ENCODE measurements at regions not wholly inside any gene's neighbourhood (a gene's known extent, or its start where the extent isn't known, plus 50 kb on each side); places are given as distances from the start of the nearest gene placed in this dataset.

GRCh38 chr7:46811529-46811928 is 770.4 kb downstream of the TNS3 start:
- DNase-seq (ENCODE audit: low spot score) = peak; percentile 77

DNA sequence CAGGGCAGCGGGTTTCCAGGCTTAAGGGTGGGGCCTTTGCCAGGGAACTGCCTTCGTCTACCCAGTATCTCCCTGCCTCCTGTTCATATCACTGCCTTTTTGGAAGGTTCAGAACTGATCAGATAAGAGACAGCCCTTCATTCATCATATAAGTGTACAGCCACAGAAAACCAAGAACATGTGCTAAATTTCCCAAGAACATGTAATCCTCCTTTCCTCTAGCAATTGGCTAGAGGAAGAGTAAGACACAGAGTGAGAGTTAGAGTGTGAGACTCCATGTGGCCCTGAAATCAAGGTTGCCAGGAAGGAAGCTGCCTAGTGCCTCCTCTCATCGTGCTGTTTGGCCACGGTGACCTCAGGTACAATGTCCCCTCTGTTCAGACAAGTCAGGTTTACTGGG is 770.9 kb downstream of the TNS3 start:
- DNase-seq (ENCODE audit: low spot score) = no peak

DNA sequence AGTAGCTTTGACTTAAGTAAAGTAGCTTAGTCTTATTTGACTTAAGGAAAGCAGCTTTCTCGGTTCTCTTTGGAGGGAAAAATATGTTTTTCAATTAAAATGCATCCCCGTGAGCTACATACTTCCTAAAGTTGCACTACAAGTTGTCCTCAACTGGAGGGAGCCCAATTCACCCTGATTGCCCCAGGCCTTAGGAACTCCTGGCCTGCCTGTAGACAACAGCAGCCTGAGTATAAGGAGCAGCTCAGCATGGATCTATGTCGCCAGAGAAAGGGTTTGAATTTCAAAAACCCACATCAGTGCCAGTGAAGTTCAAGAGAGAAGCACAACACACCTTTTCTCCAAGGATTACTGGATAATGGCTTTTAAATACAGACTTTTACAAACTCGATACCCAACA is 772.0 kb downstream of the TNS3 start:
- no peak for DNase-seq (ENCODE audit: low spot score)

DNA sequence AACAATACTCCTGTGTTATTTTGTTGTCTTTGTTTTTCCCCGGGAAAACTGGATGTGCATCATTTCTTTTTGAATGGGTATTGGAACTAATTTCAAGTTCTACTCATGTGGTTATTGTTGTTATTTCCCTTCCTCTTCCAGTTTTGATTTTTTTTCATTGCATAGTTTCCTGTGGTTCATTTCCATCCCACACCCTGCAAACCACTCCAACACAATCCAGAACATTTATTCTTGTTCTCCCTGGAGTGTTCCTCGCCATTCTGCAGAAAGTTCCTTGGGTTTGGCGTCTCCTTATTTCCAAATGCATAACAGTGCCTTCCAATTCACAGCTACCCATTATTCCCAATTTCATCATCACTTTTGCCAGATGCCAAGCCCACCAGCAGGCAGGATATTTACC is 775.1 kb downstream of the TNS3 start:
- no peak for DNase-seq (ENCODE audit: low spot score)

DNA sequence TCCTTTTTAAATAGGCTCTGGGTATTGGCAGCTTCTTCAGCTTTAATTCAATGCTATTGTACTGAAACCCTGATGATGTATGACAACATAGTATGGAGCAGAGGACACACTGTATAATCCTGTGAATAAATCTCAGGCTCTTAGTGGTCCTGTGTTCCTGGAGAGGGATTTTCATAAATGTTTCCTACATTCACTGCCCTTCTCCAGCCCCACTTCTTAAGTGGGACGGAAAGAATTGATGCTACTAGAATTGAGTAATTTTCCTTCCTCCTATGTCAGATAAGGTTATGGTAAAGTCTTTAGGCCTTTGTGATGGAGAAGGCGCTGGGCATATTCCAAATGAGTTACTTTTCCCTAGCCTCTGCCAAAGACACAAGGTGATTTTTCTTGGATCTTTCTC is 779.4 kb downstream of the TNS3 start:
- DNase-seq (ENCODE audit: low spot score) = no peak

DNA sequence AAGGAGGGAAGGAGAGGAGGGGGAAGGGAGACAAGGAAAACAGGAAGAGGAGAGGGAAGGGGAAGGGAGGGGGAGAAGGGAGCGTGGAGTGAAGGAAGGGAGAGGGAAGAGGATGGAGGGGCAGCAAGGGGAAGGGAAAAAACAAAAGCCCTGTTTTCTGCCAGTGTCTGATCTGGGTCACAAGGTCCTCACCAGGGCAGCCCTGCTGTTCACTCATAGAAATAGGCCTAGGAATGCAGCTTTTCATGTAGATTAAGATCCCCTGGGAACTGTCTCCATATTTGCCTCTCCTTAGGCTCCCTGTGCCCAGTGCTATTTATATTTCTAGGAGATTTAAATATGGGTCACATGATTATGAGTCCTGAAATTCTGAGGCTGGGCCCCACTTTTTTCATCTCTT is 790.7 kb downstream of the TNS3 start:
- DNase-seq (ENCODE audit: low spot score) = no peak

- no peak for DNase-seq (ENCODE audit: low spot score)
Observed at GRCh38 chr7:46786995-46787394, 794.9 kb downstream of the TNS3 start.

GRCh38 chr7:46786221-46786954 is 795.5 kb downstream of the TNS3 start:
- DNase-seq (ENCODE audit: low spot score) = no peak

DNA sequence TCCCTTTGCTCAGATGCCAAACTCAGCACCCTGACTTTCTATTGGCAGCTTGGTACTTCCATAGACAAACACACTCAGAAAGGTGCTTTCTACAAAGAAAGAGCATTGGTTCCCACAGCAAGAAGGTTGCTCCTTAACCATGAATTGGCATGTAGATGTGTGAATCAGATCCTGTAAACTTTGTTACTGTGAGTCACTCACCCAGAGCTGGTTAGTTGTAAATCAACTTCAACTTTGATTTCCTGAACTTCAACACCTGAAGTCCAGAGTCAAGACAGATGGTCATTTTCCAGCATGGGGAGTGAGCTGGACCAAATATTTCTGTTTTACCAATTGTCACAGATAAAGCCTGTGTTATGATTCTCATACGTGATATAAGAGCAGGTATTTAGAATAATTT is 797.2 kb downstream of the TNS3 start:
- DNase-seq (ENCODE audit: low spot score) = no peak

DNA sequence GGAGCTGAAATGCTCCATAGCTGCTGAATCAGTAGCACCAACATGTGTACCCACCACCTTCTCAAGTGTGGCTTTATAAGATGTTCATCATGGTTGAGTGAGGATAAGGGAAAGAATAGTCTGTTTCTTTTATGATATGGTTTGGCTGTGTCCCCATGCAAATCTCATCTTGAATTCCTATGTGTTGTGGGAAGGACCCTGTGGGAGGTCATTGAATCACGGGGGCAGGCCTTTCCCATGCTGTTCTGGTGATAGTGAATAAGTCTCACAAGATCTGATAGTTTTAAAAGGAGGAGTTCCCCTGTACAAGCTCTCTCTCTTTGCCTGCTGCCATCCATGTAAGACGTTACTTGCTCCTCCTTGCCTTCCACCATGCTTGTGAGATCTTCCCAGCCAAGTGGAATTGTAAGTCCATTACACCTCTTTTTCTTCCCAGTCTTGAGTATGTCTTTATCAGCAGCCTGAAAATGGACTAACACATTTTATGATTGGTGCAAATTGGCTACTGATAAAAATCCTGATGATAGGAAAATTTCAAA is 799.9 kb downstream of the TNS3 start:
- no peak for DNase-seq (ENCODE audit: low spot score)

DNA sequence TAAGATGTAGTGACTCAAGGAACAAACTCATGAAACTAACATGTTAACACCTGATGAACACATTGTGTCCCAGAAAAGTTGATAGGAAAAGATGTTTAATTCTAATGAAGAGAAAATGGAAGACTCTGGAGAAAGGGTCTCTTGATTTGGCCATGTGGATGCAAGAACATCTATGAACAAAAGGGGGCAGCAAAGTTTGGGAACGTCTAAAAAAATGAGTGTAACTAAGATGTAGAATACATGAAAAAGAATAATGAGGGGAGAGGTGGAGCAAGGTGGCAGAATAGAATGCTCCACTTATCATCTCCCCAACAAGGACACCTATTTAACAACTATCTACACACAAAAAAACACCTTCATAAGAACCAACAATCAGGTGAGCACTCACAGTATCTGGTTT is 805.1 kb downstream of the TNS3 start:
- DNase-seq (ENCODE audit: low spot score) = peak; percentile 22

GRCh38 chr7:46775776-46776175 is 806.1 kb downstream of the TNS3 start:
- no peak for DNase-seq (ENCODE audit: low spot score)

GRCh38 chr7:46775020-46775419 is 806.9 kb downstream of the TNS3 start:
- no peak for DNase-seq (ENCODE audit: low spot score)

DNA sequence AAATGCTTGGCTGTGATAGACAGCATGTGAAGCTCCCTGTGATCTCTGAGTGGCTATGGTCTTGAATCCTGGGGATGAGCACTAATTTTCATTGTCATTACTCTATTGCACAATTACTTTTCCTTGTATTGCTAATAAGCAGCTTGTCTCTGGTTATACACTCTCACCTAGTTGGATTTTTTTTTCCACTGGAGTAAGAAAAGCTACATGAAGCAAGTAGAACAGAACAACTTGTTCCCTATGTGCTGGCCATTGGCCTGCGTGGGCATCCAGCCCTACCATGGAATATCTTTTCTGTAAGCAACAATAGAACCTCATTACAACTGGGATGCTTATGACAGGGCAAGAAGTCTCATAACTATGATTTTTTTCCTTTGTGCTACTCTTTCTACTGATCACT is 807.4 kb downstream of the TNS3 start:
- no peak for DNase-seq (ENCODE audit: low spot score)

GRCh38 chr7:46772776-46773175 is 809.1 kb downstream of the TNS3 start:
- DNase-seq (ENCODE audit: low spot score) = no peak

DNA sequence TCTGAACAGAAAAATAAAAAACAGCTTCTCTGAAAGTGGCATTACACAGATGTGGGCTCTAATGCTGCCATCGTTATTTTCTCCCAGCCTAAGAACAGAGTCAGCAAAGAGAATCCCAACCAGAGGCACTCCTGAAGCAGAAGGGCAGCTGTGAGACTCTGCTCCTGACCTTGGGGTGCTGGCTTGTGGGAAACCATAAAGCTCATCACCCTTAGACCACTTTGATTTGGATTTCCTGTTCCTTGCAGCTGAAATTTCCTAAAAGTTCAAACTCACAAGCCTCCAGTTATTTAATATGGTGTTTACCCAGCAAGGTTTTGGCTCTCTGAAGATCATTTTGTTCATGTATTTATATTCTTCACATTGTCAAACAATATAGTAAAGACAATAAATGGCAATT is 814.8 kb downstream of the TNS3 start:
- DNase-seq (ENCODE audit: low spot score) = no peak

GRCh38 chr7:46764100-46764936 is 817.6 kb downstream of the TNS3 start:
- DNase-seq (ENCODE audit: low spot score) = peak; percentile 57

GRCh38 chr7:46763344-46763743 is 818.6 kb downstream of the TNS3 start:
- no peak for DNase-seq (ENCODE audit: low spot score)

DNA sequence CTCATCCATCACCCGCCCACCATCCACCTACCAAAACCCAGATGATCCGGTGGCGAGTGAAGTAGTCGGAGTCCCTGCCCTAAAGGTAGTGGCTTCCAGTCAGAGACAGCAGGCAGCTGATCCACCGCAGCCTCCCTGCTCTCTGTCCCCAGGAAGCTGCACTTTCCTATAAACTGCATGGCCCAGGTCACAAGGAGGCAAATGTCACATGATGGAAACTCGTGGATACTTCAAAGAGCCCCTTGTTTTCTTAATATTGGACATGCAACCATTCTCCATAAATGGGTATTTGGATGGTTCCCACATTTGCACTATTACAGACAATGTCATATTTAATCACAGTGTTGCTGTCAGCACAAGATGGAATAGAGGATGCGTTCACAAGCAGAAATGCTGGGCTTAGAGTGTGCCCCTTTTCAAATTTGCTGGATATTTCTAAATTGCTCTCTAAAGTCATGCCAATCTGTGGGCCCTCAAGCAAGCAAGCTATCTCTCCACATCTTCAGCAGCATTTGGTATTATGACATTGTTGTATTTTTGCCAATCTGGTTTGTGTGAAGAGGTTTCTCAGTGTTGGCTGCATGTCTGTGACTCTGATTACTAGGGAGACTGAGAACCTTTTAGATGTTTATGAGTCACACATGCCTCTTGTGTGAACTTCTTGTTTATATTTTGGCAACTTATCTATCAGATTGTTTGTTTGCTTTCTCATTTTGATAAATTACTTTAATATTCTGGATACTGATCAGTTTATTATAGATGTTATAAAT is 822.0 kb downstream of the TNS3 start:
- DNase-seq (ENCODE audit: low spot score) = no peak

DNA sequence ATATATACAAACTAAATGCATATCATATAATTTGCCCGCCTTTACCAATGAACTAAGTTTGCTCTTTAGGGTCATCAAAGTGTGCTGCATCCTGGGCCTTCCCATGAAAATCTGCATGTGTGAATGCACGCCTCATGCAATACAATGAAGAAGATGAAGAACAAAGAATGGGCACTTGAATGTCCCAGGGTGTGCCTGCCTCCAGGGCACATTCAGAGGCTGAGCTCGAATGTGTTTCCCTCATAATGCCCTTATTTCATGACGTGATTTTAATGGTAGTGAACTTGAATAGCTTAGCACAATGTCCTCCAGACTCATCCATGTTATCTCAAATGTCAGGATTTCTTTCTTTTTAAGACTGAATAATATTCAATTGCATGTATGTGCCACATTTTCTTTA is 824.9 kb downstream of the TNS3 start:
- no peak for DNase-seq (ENCODE audit: low spot score)

GRCh38 chr7:46756256-46756655 is 825.7 kb downstream of the TNS3 start:
- DNase-seq (ENCODE audit: low spot score) = no peak

Measured in AG08396 (cell line).